HEK293 (cell line): ENCODE measurements at regions not wholly inside any gene's neighbourhood (a gene's known extent, or its start where the extent isn't known, plus 50 kb on each side); places are given as distances from the start of the nearest gene placed in this dataset.

Experiments used
- CTCF ChIA-PET: fragments of 350-600 bp; formaldehyde crosslinking; extraction: SDS; loops from one replicate; lab custom pipeline; 2021; ENCODE audit warnings: antibody characterized with exemption; lab: Yijun Ruan, JAX
- POLR2A ChIA-PET: fragments of 300-600 bp; formaldehyde crosslinking; extraction: SDS; loops from one replicate; lab custom pipeline; 2020; ENCODE audit warnings: antibody characterized with exemption, inconsistent platforms; lab: Yijun Ruan, JAX
- H3K27ac ChIP-seq: fragments of 200-500 bp; sonication (Bioruptor generic); 2 replicates; pipeline ENCODE4 v1.5.1; 2014; ENCODE audit warnings: low read depth, low read length, control low read depth, inconsistent platforms; ENCODE audit errors: extremely low read depth
- H3K36me3 ChIP-seq, 2 experiments: fragments of 200-500 bp in 1 of 2; sonication (Bioruptor generic) in 1 of 2; 1 replicate in 1 of 2; 2 replicates in 1 of 2; pipeline ENCODE4 v1.5.1; 2014 to 2017; ENCODE audit warnings: inconsistent platforms in 2 of 2, low read length in 2 of 2; ENCODE audit not compliant: control insufficient read depth in 2 of 2, insufficient read depth in 1 of 2
- H3K4me1 ChIP-seq: fragments of 200-500 bp; sonication (Bioruptor generic); 2 replicates; pipeline ENCODE4 v1.5.1; 2014; ENCODE audit warnings: mild to moderate bottlenecking, low read length, inconsistent platforms; ENCODE audit not compliant: control insufficient read depth, insufficient read depth
- H3K4me3 ChIP-seq: 2 replicates; pipeline ENCODE4 v1.5.1; 2011; ENCODE audit warnings: low read depth, mild to moderate bottlenecking, control low read depth, low read length, moderate library complexity
- H3K9me3 ChIP-seq: fragments of 200-500 bp; sonication (Bioruptor generic); 2 replicates; pipeline ENCODE4 v1.5.1; 2014; ENCODE audit warnings: low read depth, low read length, inconsistent platforms; ENCODE audit not compliant: control insufficient read depth, insufficient read depth
- BCL11A ChIP-seq: fragments of 450-650 bp; formaldehyde crosslinking; IDR thresholded peaks from 2 replicates; pipeline ENCODE4 v1.5.1; 2016; ENCODE audit warnings: low read depth, missing biosample characterization, missing genetic modification characterization
- BCL11B ChIP-seq: fragments of 450-650 bp; formaldehyde crosslinking; IDR thresholded peaks from 2 replicates; pipeline ENCODE4 v1.5.1; 2016; ENCODE audit warnings: low read depth, missing biosample characterization, missing genetic modification characterization
- KLF10 ChIP-seq: fragments of 450-650 bp; IDR thresholded peaks from 2 replicates; pipeline ENCODE4 v1.5.1; 2018; ENCODE audit warnings: missing biosample characterization, mild to moderate bottlenecking, missing genetic modification characterization
- OVOL3 ChIP-seq: fragments of 450-650 bp; formaldehyde crosslinking; IDR thresholded peaks from 2 replicates; pipeline ENCODE4 v1.5.1; 2016; ENCODE audit warnings: missing biosample characterization, missing genetic modification characterization
- PATZ1 ChIP-seq: fragments of 450-650 bp; formaldehyde crosslinking; IDR thresholded peaks from 2 replicates; pipeline ENCODE4 v1.5.1; 2016; ENCODE audit warnings: missing biosample characterization, missing genetic modification characterization
- PRDM4 ChIP-seq: fragments of 450-650 bp; formaldehyde crosslinking; IDR thresholded peaks from 2 replicates; pipeline ENCODE4 v1.5.1; 2017; ENCODE audit warnings: missing biosample characterization, missing genetic modification characterization
- SETDB1 ChIP-seq: IDR thresholded peaks from one replicate; pipeline ENCODE4 v1.6.1; 2017; ENCODE audit warnings: mild to moderate bottlenecking, low read length, moderate library complexity, mixed read lengths; ENCODE audit not compliant: insufficient read length
- SP2 ChIP-seq: fragments of 450-650 bp; formaldehyde crosslinking; IDR thresholded peaks from 2 replicates; pipeline ENCODE4 v1.5.1; 2016; ENCODE audit warnings: missing biosample characterization, missing genetic modification characterization
- TRIM28 ChIP-seq: IDR thresholded peaks from 2 replicates; pipeline ENCODE4 v1.6.1; 2011; ENCODE audit warnings: low read length, control low read depth, borderline replicate concordance
- ZBTB7A ChIP-seq: fragments of 450-650 bp; formaldehyde crosslinking; IDR thresholded peaks from 2 replicates; pipeline ENCODE4 v1.5.1; 2016; ENCODE audit warnings: low read depth, missing biosample characterization, missing genetic modification characterization
- ZFHX2 ChIP-seq: fragments of 450-650 bp; formaldehyde crosslinking; conservative IDR thresholded peaks from 2 replicates; pipeline ENCODE4 v1.5.1; 2016; ENCODE audit warnings: missing biosample characterization, missing genetic modification characterization
- ZNF19 ChIP-seq: fragments of 450-650 bp; formaldehyde crosslinking; IDR thresholded peaks from 2 replicates; pipeline ENCODE4; 2016; ENCODE audit warnings: missing biosample characterization, missing genetic modification characterization, low read depth
- ZNF350 ChIP-seq: fragments of 450-650 bp; formaldehyde crosslinking; IDR thresholded peaks from 2 replicates; pipeline ENCODE4 v1.5.0; 2017; ENCODE audit warnings: missing biosample characterization, mild to moderate bottlenecking, missing genetic modification characterization
- ZNF488 ChIP-seq: fragments of 450-650 bp; formaldehyde crosslinking; IDR thresholded peaks from 2 replicates; pipeline ENCODE4 v1.5.1; 2016; ENCODE audit warnings: missing biosample characterization, missing genetic modification characterization
- ZNF560 ChIP-seq: fragments of 450-650 bp; formaldehyde crosslinking; IDR thresholded peaks from 2 replicates; pipeline ENCODE4 v1.5.1; 2017; ENCODE audit warnings: missing biosample characterization, missing genetic modification characterization, borderline replicate concordance
- ZNF596 ChIP-seq: fragments of 450-650 bp; IDR thresholded peaks from 2 replicates; pipeline ENCODE4 v1.5.0; 2018; ENCODE audit warnings: missing biosample characterization, mild to moderate bottlenecking, missing genetic modification characterization, moderate library complexity
- ZNF610 ChIP-seq: fragments of 450-650 bp; formaldehyde crosslinking; IDR thresholded peaks from 2 replicates; pipeline ENCODE4 v1.5.1; 2016; ENCODE audit warnings: missing biosample characterization, missing genetic modification characterization, borderline replicate concordance
- ZNF626 ChIP-seq: fragments of 450-650 bp; sonication (Bioruptor Pico); formaldehyde crosslinking; IDR thresholded peaks from 2 replicates; pipeline ENCODE4 v1.5.1; 2018; ENCODE audit warnings: missing biosample characterization, missing genetic modification characterization, inconsistent platforms
- ZNF692 ChIP-seq: fragments of 450-650 bp; formaldehyde crosslinking; IDR thresholded peaks from 2 replicates; pipeline ENCODE4 v1.5.1; 2016; ENCODE audit warnings: missing biosample characterization, missing genetic modification characterization
- ZNF785 ChIP-seq: fragments of 450-650 bp; formaldehyde crosslinking; IDR thresholded peaks from 2 replicates; pipeline ENCODE4 v1.5.1; 2016; ENCODE audit warnings: missing biosample characterization, missing genetic modification characterization
- ZNF830 ChIP-seq: fragments of 450-650 bp; IDR thresholded peaks from 2 replicates; pipeline ENCODE4 v1.5.0; 2018; ENCODE audit warnings: missing biosample characterization, missing genetic modification characterization, low read depth, mild to moderate bottlenecking, moderate library complexity
- ZSCAN30 ChIP-seq: fragments of 450-650 bp; IDR thresholded peaks from 2 replicates; pipeline ENCODE4 v1.5.1; 2018; ENCODE audit warnings: missing biosample characterization, mild to moderate bottlenecking, missing genetic modification characterization, moderate library complexity
- ZXDB ChIP-seq: fragments of 450-650 bp; formaldehyde crosslinking; IDR thresholded peaks from 2 replicates; pipeline ENCODE4 v1.5.1; 2016; ENCODE audit warnings: missing biosample characterization, missing genetic modification characterization

GRCh38 chr1:217281332-217281731 lies 349.6 kb downstream of the GPATCH2 start:
- no peak for TF ChIP-seq SP2 (tag by site-specific recombination)
- no peak for TF ChIP-seq SETDB1
- TF ChIP-seq ZNF610 (tag by site-specific recombination): no peak
- TF ChIP-seq, all 188 proteins: peak for 0
- Histone ChIP-seq H3K36me3 (no peaks in the 10 kb centered on the region), H3K4me1 (no peaks in the 10 kb centered on the region), H3K27ac (no peak overlapping the region), H3K9me3 (no peaks in the 10 kb centered on the region), H3K4me3 (no peak overlapping the region)
- CTCF ChIA-PET: interaction anchor here (0.6 kb wide), 1 partner anchor 106 kb away, joined by 8 read pairs; no protein-coding TSS in a partner anchor
- POLR2A ChIA-PET: no interaction called here

GRCh38 chr1:217275655-217276398 lies 355.1 kb downstream of the GPATCH2 start:
- Histone ChIP-seq H3K36me3 (no peaks in the 10 kb centered on the region), H3K4me1 (no peaks in the 10 kb centered on the region), H3K4me3 (no peak overlapping the region), H3K27ac (no peak overlapping the region), H3K9me3 (no peaks in the 10 kb centered on the region)
- TF ChIP-seq PATZ1 (tag by site-specific recombination) (no peak), ZSCAN30 (tag by site-specific recombination) (no peak), ZFHX2 (tag by site-specific recombination) (no peak), BCL11B (tag by site-specific recombination) (no peak), ZNF692 (tag by site-specific recombination) (no peak), ZXDB (tag by site-specific recombination) (no peak), ZNF830 (tag by site-specific recombination) (no peak), ZBTB7A (tag by site-specific recombination) (no peak), OVOL3 (tag by site-specific recombination) (no peak), ZNF626 (tag by site-specific recombination) (no peak), BCL11A (no peak), KLF10 (no peak), ZNF350 (tag by site-specific recombination) (no peak), TRIM28 (no peak), ZNF488 (tag by site-specific recombination) (no peak), ZNF596 (tag by site-specific recombination) (no peak), ZNF785 (tag by site-specific recombination) (no peak), ZNF19 (no peak), PRDM4 (tag by site-specific recombination) (no peak), ZNF560 (tag by site-specific recombination) (no peak)
- ChIA-PET POLR2A (no interaction called here), CTCF (no interaction called here)
